HUES6 (cell line): ENCODE measurements at regions not wholly inside any gene's neighbourhood (a gene's known extent, or its start where the extent isn't known, plus 50 kb on each side); places are given as distances from the start of the nearest gene placed in this dataset.
"Not testable (repeated sequence)": the region's sequence is repeated elsewhere in the genome, so short reads cannot be mapped to it uniquely, and the experiment has no call there.

Experiments used
- H3K27ac ChIP-seq: 2 replicates; pipeline ENCODE4 v1.7.0; 2013; ENCODE audit warnings: low read depth, mild to moderate bottlenecking, low read length, inconsistent platforms
- H3K27me3 ChIP-seq: 2 replicates; pipeline ENCODE4 v1.6.1; 2013; ENCODE audit warnings: low read length; ENCODE audit not compliant: control insufficient read depth, insufficient read depth
- H3K36me3 ChIP-seq: 2 replicates; pipeline ENCODE4 v1.6.1; 2013; ENCODE audit warnings: low read length; ENCODE audit not compliant: control insufficient read depth, insufficient read depth
- H3K4me1 ChIP-seq: 2 replicates; pipeline ENCODE4 v1.6.1; 2013; ENCODE audit warnings: low read length; ENCODE audit not compliant: control insufficient read depth, insufficient read depth
- H3K4me3 ChIP-seq: 2 replicates; pipeline ENCODE4 v1.5.1; 2013; ENCODE audit warnings: low read depth, low read length
- H3K9ac ChIP-seq: one replicate; pipeline ENCODE4 v1.6.1; 2013; ENCODE audit warnings: mild to moderate bottlenecking, low read length
- H3K9me3 ChIP-seq: 2 replicates; pipeline ENCODE4 v1.6.1; 2013; ENCODE audit warnings: low read depth, low read length; ENCODE audit not compliant: control insufficient read depth, insufficient read depth

- Histone ChIP-seq H3K36me3 (no peaks in the 10 kb centered on the region), H3K4me1 (no peaks in the 10 kb centered on the region), H3K27ac (no peak overlapping the region), H3K9ac (no peak overlapping the region), H3K4me3 (no peak overlapping the region), H3K27me3 (no peaks in the 10 kb centered on the region), H3K9me3 (no peaks in the 10 kb centered on the region)
Observed at GRCh38 chr11:87460279-87460678, 422.5 kb downstream of the TMEM135 start.

GRCh38 chr11:87459351-87459750 lies 421.6 kb downstream of the TMEM135 start:
- Histone ChIP-seq H3K4me3 (no peak overlapping the region), H3K36me3 (no peaks in the 10 kb centered on the region), H3K27me3 (no peaks in the 10 kb centered on the region), H3K27ac (no peak overlapping the region), H3K9me3 (no peaks in the 10 kb centered on the region), H3K4me1 (no peaks in the 10 kb centered on the region), H3K9ac (no peak overlapping the region)

GRCh38 chr11:87456499-87456898 lies 418.8 kb downstream of the TMEM135 start:
- H3K27ac ChIP-seq = no peak overlapping the region
- H3K4me1 ChIP-seq = no peaks in the 10 kb centered on the region
- no peak overlapping the region for H3K9ac ChIP-seq
- H3K9me3 ChIP-seq = no peaks in the 10 kb centered on the region
- no peaks in the 10 kb centered on the region for H3K36me3 ChIP-seq
- H3K4me3 ChIP-seq = no peak overlapping the region
- no peaks in the 10 kb centered on the region for H3K27me3 ChIP-seq

GRCh38 chr11:87455180-87455579 lies 417.4 kb downstream of the TMEM135 start:
- Histone ChIP-seq H3K4me3 (no peak overlapping the region), H3K36me3 (no peaks in the 10 kb centered on the region), H3K4me1 (no peaks in the 10 kb centered on the region), H3K9me3 (no peaks in the 10 kb centered on the region), H3K27ac (no peak overlapping the region), H3K27me3 (no peaks in the 10 kb centered on the region), H3K9ac (no peak overlapping the region)

- H3K4me3 ChIP-seq = no peak overlapping the region
- no peaks in the 10 kb centered on the region for H3K27me3 ChIP-seq
- H3K27ac ChIP-seq = no peak overlapping the region
- H3K9me3 ChIP-seq = no peaks in the 10 kb centered on the region
- H3K9ac ChIP-seq = no peak overlapping the region
- H3K36me3 ChIP-seq = no peaks in the 10 kb centered on the region
- H3K4me1 ChIP-seq = no peaks in the 10 kb centered on the region
Observed at GRCh38 chr11:87454241-87454640, 416.5 kb downstream of the TMEM135 start.

GRCh38 chr11:87453531-87454089 lies 415.9 kb downstream of the TMEM135 start:
- Histone ChIP-seq H3K27me3 (no peaks in the 10 kb centered on the region), H3K4me1 (no peaks in the 10 kb centered on the region), H3K4me3 (no peak overlapping the region), H3K27ac (no peak overlapping the region), H3K9ac (no peak overlapping the region), H3K9me3 (no peaks in the 10 kb centered on the region), H3K36me3 (no peaks in the 10 kb centered on the region)

- not testable (repeated sequence) for H3K27me3 ChIP-seq, H3K36me3 ChIP-seq, H3K4me1 ChIP-seq, H3K9ac ChIP-seq, H3K4me3 ChIP-seq, H3K9me3 ChIP-seq, H3K27ac ChIP-seq
Observed at GRCh38 chr11:87452025-87452424, 414.3 kb downstream of the TMEM135 start.

- H3K4me3 ChIP-seq = no peak overlapping the region
- H3K4me1 ChIP-seq = no peaks in the 10 kb centered on the region
- H3K9ac ChIP-seq = no peak overlapping the region
- no peaks in the 10 kb centered on the region for H3K27me3 ChIP-seq
- no peak overlapping the region for H3K27ac ChIP-seq
- no peaks in the 10 kb centered on the region for H3K36me3 ChIP-seq
- H3K9me3 ChIP-seq = no peaks in the 10 kb centered on the region
Observed at GRCh38 chr11:87451395-87451794, 413.7 kb downstream of the TMEM135 start.

GRCh38 chr11:87447606-87448005 lies 409.9 kb downstream of the TMEM135 start:
- Histone ChIP-seq H3K36me3 (no peaks in the 10 kb centered on the region), H3K27me3 (no peaks in the 10 kb centered on the region), H3K4me1 (no peaks in the 10 kb centered on the region), H3K27ac (no peak overlapping the region), H3K9me3 (no peaks in the 10 kb centered on the region), H3K4me3 (no peak overlapping the region), H3K9ac (no peak overlapping the region)

- no peak overlapping the region for H3K27ac ChIP-seq
- H3K4me1 ChIP-seq = no peaks in the 10 kb centered on the region
- no peaks in the 10 kb centered on the region for H3K9me3 ChIP-seq
- no peaks in the 10 kb centered on the region for H3K27me3 ChIP-seq
- no peak overlapping the region for H3K4me3 ChIP-seq
- no peak overlapping the region for H3K9ac ChIP-seq
- no peaks in the 10 kb centered on the region for H3K36me3 ChIP-seq
Observed at GRCh38 chr11:87444993-87445392, 407.3 kb downstream of the TMEM135 start.

- H3K4me1 ChIP-seq = no peaks in the 10 kb centered on the region
Observed at GRCh38 chr11:87443707-87444106, 406.0 kb downstream of the TMEM135 start.

More at GRCh38 chr11:87443707-87444106, 406.0 kb downstream of the TMEM135 start:
- Histone ChIP-seq H3K36me3 (no peaks in the 10 kb centered on the region), H3K9me3 (no peaks in the 10 kb centered on the region), H3K27ac (no peak overlapping the region), H3K4me3 (no peak overlapping the region), H3K9ac (no peak overlapping the region), H3K27me3 (no peaks in the 10 kb centered on the region)
